Head of caudate nucleus (tissue), 42 donors: ENCODE measurements at regions not wholly inside any gene's neighbourhood (a gene's known extent, or its start where the extent isn't known, plus 50 kb on each side); places are given as distances from the start of the nearest gene placed in this dataset.

Experiments used
- DNase-seq, 42 donors: peaks; one replicate each; pipeline versions ENCODE4 v3.0.0 to v3.0.0-alpha.2; 2020 to 2021; ENCODE audit warnings: mixed read lengths in 7 of 42
- intact Hi-C: fragments of 100-400 bp; cut with DNase I; formaldehyde crosslinking; loops from one replicate; pipeline ENCODE4 v1.15.0; 2022

- no peak for DNase-seq
- intact Hi-C loops, result no loop called here
These were observed 642.4 kb upstream of the RAB6C start for GRCh38 chr2:129337076-129337475.

GRCh38 chr2:129345540-129345939, 633.9 kb upstream of the RAB6C start:
- intact Hi-C loops, result no loop called here
- DNase-seq, result no peak

- intact Hi-C loops, result no loop called here
- peak in 13 of 42 donors; percentile 10 to 49 (median 27) for DNase-seq
These were observed 631.8 kb upstream of the RAB6C start for GRCh38 chr2:129347486-129348217.

- intact Hi-C loops, result no loop called here
- DNase-seq, result no peak
These were observed 624.8 kb upstream of the RAB6C start for GRCh38 chr2:129354631-129355030.

- intact Hi-C loops, result no loop called here
- DNase-seq, result no peak
These were observed 617.8 kb upstream of the RAB6C start for GRCh38 chr2:129361688-129362087.

GRCh38 chr2:129366263-129366662, 613.2 kb upstream of the RAB6C start:
- DNase-seq, result no peak
- intact Hi-C loops, result no loop called here

GRCh38 chr2:129367107-129367506, 612.4 kb upstream of the RAB6C start:
- DNase-seq, result no peak
- intact Hi-C loops, result no loop called here

- no peak for DNase-seq
- intact Hi-C loops, result no loop called here
These were observed 610.0 kb upstream of the RAB6C start for GRCh38 chr2:129369437-129369836.

GRCh38 chr2:129374452-129374851, 605.0 kb upstream of the RAB6C start:
- no peak for DNase-seq
- intact Hi-C loops, result no loop called here

- DNase-seq, result peak; percentile 29 to 93 (median 72)
- intact Hi-C loops, result no loop called here
These were observed 603.6 kb upstream of the RAB6C start for GRCh38 chr2:129375632-129376425.

GRCh38 chr2:129376426-129377077, 602.9 kb upstream of the RAB6C start:
- intact Hi-C loops, result no loop called here
- DNase-seq, result peak in 3 of 42 donors; percentile 14 to 28 (median 17)

GRCh38 chr2:129377078-129377469, 602.4 kb upstream of the RAB6C start:
- DNase-seq, result no peak
- intact Hi-C loops, result no loop called here

- DNase-seq, result no peak
- intact Hi-C loops, result no loop called here
These were observed 601.3 kb upstream of the RAB6C start for GRCh38 chr2:129378186-129378585.

GRCh38 chr2:129379411-129379810, 600.1 kb upstream of the RAB6C start:
- DNase-seq, result no peak
- intact Hi-C loops, result no loop called here

- DNase-seq, result no peak
- intact Hi-C loops, result no loop called here
These were observed 597.7 kb upstream of the RAB6C start for GRCh38 chr2:129381789-129382188.

- DNase-seq, result no peak
- intact Hi-C loops, result no loop called here
These were observed 590.6 kb upstream of the RAB6C start for GRCh38 chr2:129388870-129389269.

- intact Hi-C loops, result no loop called here
- no peak for DNase-seq
These were observed 585.6 kb upstream of the RAB6C start for GRCh38 chr2:129393816-129394215.

GRCh38 chr2:129396980-129397599, 582.4 kb upstream of the RAB6C start:
- DNase-seq, result peak in 40 of 42 donors; percentile 30 to 84 (median 62)
- intact Hi-C loops, result no loop called here

GRCh38 chr2:129400826-129401225, 578.6 kb upstream of the RAB6C start:
- peak in 3 of 42 donors; percentile 7 to 40 (median 9) for DNase-seq
- intact Hi-C loops, result no loop called here

GRCh38 chr2:129402076-129402475, 577.4 kb upstream of the RAB6C start:
- intact Hi-C loops, result no loop called here

More at GRCh38 chr2:129402076-129402475, 577.4 kb upstream of the RAB6C start:
- DNase-seq, result no peak
